WTC11 (cell line): ENCODE measurements at regions not wholly inside any gene's neighbourhood (a gene's known extent, or its start where the extent isn't known, plus 50 kb on each side); places are given as distances from the start of the nearest gene placed in this dataset.
"Not testable (repeated sequence)": the region's sequence is repeated elsewhere in the genome, so short reads cannot be mapped to it uniquely, and the experiment has no call there.

Source experiments
- ATAC-seq: fragments of 200-7000 bp; cut with Tn5 transposase; 2 replicates; pipeline ENCODE4 v1.10.0; 2021; ENCODE audit warnings: mild to moderate bottlenecking, moderate library complexity
- CTCF ChIA-PET: fragments of 300-600 bp; sonication (Branson Sonifier 250); formaldehyde crosslinking; loops from one replicate; lab custom pipeline; 2021; ENCODE audit warnings: antibody characterized with exemption; lab: Charles Lee
- POLR2A ChIA-PET: fragments of 350-600 bp; sonication (Branson Sonifier 250); formaldehyde crosslinking; loops from one replicate; lab custom pipeline; 2021; ENCODE audit warnings: antibody characterized with exemption; lab: Charles Lee
- DNase-seq: peaks from one replicate; pipeline ENCODE4 v3.0.0; 2021; ENCODE audit warnings: low spot score
- H3K27ac Mint-ChIP-seq: 2 replicates; pipeline ENCODE4 v1.8.0; 2021; ENCODE audit warnings: mixed read lengths
- H3K27me3 Mint-ChIP-seq: 2 replicates; pipeline ENCODE4 v1.8.0; 2021; ENCODE audit warnings: low read depth, mild to moderate bottlenecking, moderate library complexity, mixed read lengths
- H3K36me3 Mint-ChIP-seq: 2 replicates; pipeline ENCODE4 v1.8.0; 2021; ENCODE audit warnings: mixed read lengths
- H3K4me1 Mint-ChIP-seq: 2 replicates; pipeline ENCODE4 v1.8.0; 2022; ENCODE audit warnings: mixed read lengths
- H3K4me3 Mint-ChIP-seq: 2 replicates; pipeline ENCODE4 v1.8.0; 2021; ENCODE audit warnings: mild to moderate bottlenecking, moderate library complexity, mixed read lengths
- H3K9me3 Mint-ChIP-seq: 2 replicates; pipeline ENCODE4 v1.8.0; 2021; ENCODE audit warnings: mixed read lengths
- E2F5 ChIP-seq: sonication (generic); formaldehyde crosslinking; IDR thresholded peaks from 2 replicates; pipeline ENCODE4 v1.8.1; 2022; ENCODE audit warnings: mild to moderate bottlenecking, moderate library complexity, missing genetic modification reagents
- ELF4 ChIP-seq: sonication (generic); formaldehyde crosslinking; IDR thresholded peaks from 2 replicates; pipeline ENCODE4 v1.8.1; 2022; ENCODE audit warnings: low read depth, mild to moderate bottlenecking, moderate library complexity, missing genetic modification reagents
- ESRRA ChIP-seq: sonication (generic); formaldehyde crosslinking; IDR thresholded peaks from 2 replicates; pipeline ENCODE4 v1.8.1; 2022; ENCODE audit warnings: mild to moderate bottlenecking, missing genetic modification reagents, borderline replicate concordance
- FOXP4 ChIP-seq: sonication (generic); formaldehyde crosslinking; IDR thresholded peaks from 2 replicates; pipeline ENCODE4 v1.8.0; 2022; ENCODE audit warnings: mild to moderate bottlenecking, missing genetic modification reagents
- SMAD3 ChIP-seq: sonication (generic); formaldehyde crosslinking; IDR thresholded peaks from 2 replicates; pipeline ENCODE4 v1.8.0; 2022; ENCODE audit warnings: missing genetic modification reagents, mild to moderate bottlenecking, borderline replicate concordance
- SP1 ChIP-seq: sonication (generic); formaldehyde crosslinking; conservative IDR thresholded peaks from 2 replicates; pipeline ENCODE4 v1.8.1; 2022; ENCODE audit warnings: missing genetic modification reagents
- ZNF121 ChIP-seq: sonication (generic); formaldehyde crosslinking; IDR thresholded peaks from 2 replicates; pipeline ENCODE4 v1.8.0; 2023; ENCODE audit warnings: missing genetic modification reagents
- ZNF416 ChIP-seq: fragments of 250-450 bp; sonication (Bioruptor Pico); IDR thresholded peaks from 2 replicates; pipeline ENCODE4 v1.9.0; 2021; ENCODE audit warnings: mild to moderate bottlenecking, inconsistent platforms
- TF ChIP-seq, protein P1 (sequence below): sonication (generic); formaldehyde crosslinking; IDR thresholded peaks from 2 replicates; pipeline ENCODE4 v1.8.0; 2022; ENCODE audit warnings: missing genetic modification reagents
- TF ChIP-seq, protein P2 (sequence below): fragments of 250-450 bp; sonication (Bioruptor Pico); IDR thresholded peaks from 2 replicates; pipeline ENCODE4 v1.9.0; 2021; ENCODE audit warnings: moderate library complexity, mild to moderate bottlenecking, inconsistent platforms, borderline replicate concordance

- ChIA-PET CTCF (no interaction called here), POLR2A (no interaction called here)
- ATAC-seq: no peak
- DNase-seq: no peak
- no peaks in the 10 kb centered on the region for H3K36me3 Mint-ChIP-seq
- H3K27ac Mint-ChIP-seq: no peak overlapping the region
- peaks cover 4% of the 10 kb centered on the region; the same call in 1 of the 2 replicates for H3K27me3 Mint-ChIP-seq
- no peak overlapping the region for H3K4me3 Mint-ChIP-seq
- TF ChIP-seq FOXP4 (CRISPR knock-in tag): no peak
- H3K9me3 Mint-ChIP-seq: peaks cover 23% of the 10 kb centered on the region
- H3K4me1 Mint-ChIP-seq: no peaks in the 10 kb centered on the region
These were observed 135.7 kb upstream of the RNF32 start for GRCh38 chr7:156504687-156505545.

GRCh38 chr7:156504006-156504405 is 136.6 kb upstream of the RNF32 start:
- TF ChIP-seq E2F5 (CRISPR knock-in tag) (no peak), ELF4 (CRISPR knock-in tag) (no peak), SP1 (CRISPR knock-in tag) (no peak), SMAD3 (no peak), ZNF121 (CRISPR knock-in tag) (no peak), ZNF416 (no peak)
- TF ChIP-seq, protein P1, sequence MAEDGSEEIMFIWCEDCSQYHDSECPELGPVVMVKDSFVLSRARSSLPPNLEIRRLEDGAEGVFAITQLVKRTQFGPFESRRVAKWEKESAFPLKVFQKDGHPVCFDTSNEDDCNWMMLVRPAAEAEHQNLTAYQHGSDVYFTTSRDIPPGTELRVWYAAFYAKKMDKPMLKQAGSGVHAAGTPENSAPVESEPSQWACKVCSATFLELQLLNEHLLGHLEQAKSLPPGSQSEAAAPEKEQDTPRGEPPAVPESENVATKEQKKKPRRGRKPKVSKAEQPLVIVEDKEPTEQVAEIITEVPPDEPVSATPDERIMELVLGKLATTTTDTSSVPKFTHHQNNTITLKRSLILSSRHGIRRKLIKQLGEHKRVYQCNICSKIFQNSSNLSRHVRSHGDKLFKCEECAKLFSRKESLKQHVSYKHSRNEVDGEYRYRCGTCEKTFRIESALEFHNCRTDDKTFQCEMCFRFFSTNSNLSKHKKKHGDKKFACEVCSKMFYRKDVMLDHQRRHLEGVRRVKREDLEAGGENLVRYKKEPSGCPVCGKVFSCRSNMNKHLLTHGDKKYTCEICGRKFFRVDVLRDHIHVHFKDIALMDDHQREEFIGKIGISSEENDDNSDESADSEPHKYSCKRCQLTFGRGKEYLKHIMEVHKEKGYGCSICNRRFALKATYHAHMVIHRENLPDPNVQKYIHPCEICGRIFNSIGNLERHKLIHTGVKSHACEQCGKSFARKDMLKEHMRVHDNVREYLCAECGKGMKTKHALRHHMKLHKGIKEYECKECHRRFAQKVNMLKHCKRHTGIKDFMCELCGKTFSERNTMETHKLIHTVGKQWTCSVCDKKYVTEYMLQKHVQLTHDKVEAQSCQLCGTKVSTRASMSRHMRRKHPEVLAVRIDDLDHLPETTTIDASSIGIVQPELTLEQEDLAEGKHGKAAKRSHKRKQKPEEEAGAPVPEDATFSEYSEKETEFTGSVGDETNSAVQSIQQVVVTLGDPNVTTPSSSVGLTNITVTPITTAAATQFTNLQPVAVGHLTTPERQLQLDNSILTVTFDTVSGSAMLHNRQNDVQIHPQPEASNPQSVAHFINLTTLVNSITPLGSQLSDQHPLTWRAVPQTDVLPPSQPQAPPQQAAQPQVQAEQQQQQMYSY: no peak
- TF ChIP-seq, protein P2, sequence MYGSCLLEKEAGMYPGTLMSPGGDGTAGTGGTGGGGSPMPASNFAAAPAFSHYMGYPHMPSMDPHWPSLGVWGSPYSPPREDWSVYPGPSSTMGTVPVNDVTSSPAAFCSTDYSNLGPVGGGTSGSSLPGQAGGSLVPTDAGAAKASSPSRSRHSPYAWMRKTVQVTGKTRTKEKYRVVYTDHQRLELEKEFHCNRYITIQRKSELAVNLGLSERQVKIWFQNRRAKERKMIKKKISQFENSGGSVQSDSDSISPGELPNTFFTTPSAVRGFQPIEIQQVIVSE (CRISPR knock-in tag): no peak
- TF ChIP-seq, all 79 proteins: peak for 0
- Mint-ChIP-seq H3K27me3 (peaks cover 2% of the 10 kb centered on the region; the same call in 1 of the 2 replicates), H3K9me3 (peaks cover 15% of the 10 kb centered on the region), H3K4me3 (no peak overlapping the region), H3K27ac (no peak overlapping the region), H3K4me1 (no peaks in the 10 kb centered on the region), H3K36me3 (no peaks in the 10 kb centered on the region)
- ATAC-seq (no peak), DNase-seq (no peak)
- ChIA-PET CTCF (no interaction called here), POLR2A (no interaction called here)

DNA sequence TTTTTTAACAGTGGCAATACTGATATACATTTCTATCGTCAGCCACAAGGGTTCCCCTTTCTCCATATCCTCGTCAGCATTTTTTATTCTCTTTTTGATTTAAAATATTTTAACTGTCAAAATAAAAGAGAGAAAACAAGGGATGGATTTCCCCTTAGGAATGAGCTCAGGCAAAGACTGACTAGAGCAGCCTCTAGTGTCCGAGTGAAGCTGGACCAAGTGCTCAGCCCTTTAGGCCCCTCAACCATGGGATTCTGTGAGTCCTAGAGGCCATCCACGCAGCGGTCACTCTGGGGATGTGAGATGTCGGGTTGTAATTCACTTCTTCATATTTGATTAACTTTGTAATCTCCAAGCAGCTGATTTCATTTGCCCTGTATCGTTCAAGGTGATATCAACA is 137.4 kb upstream of the RNF32 start:
- H3K27me3 Mint-ChIP-seq: no peaks in the 10 kb centered on the region
- ATAC-seq (0 out of 2 replicates have a peak, but pooled peaks have one; percentile 43), DNase-seq (no peak)
- no peak overlapping the region for H3K27ac Mint-ChIP-seq
- no peak overlapping the region for H3K4me3 Mint-ChIP-seq
- CTCF ChIA-PET: no interaction called here
- no peak for TF ChIP-seq ESRRA (CRISPR knock-in tag)
- TF ChIP-seq, protein P1: peak; percentile 73
- POLR2A ChIA-PET: no interaction called here
- no peaks in the 10 kb centered on the region for H3K36me3 Mint-ChIP-seq
- no peaks in the 10 kb centered on the region for H3K4me1 Mint-ChIP-seq
- H3K9me3 Mint-ChIP-seq: peaks cover 7% of the 10 kb centered on the region; the same call in 1 of the 2 replicates

GRCh38 chr7:156501815-156502214 is 138.8 kb upstream of the RNF32 start:
- H3K27me3 Mint-ChIP-seq, H3K27ac Mint-ChIP-seq, POLR2A ChIA-PET, H3K4me3 Mint-ChIP-seq, H3K9me3 Mint-ChIP-seq, CTCF ChIA-PET, ATAC-seq, H3K4me1 Mint-ChIP-seq, DNase-seq, H3K36me3 Mint-ChIP-seq: not testable (repeated sequence)
